HepG2 (cell line): ENCODE measurements at regions not wholly inside any gene's neighbourhood (a gene's known extent, or its start where the extent isn't known, plus 50 kb on each side); places are given as distances from the start of the nearest gene placed in this dataset.

Source experiments
- ATAC-seq: fragments of 200-7000 bp; cut with Tn5 transposase; 3 replicates; pipeline ENCODE4 v1.9.1; 2020; ENCODE audit warnings: mild to moderate bottlenecking, moderate library complexity
- BruUV-seq: library from RNA; stranded (reverse); fragments of 400-500 nt; replicated peaks from 2 replicates; lab custom pipeline; 2021; lab: Mats Ljungman, UMichigan
- CTCF ChIA-PET: fragments of 300-600 bp; formaldehyde crosslinking; extraction: SDS; loops from one replicate; lab custom pipeline; 2021; ENCODE audit warnings: low total read pairs, inconsistent platforms, low intra/inter-chr PET ratio; lab: Yijun Ruan, JAX
- POLR2A ChIA-PET: fragments of 350-600 bp; sonication (Branson Sonifier 250); formaldehyde crosslinking; loops from one replicate; lab custom pipeline; 2020; ENCODE audit warnings: antibody characterized with exemption, inconsistent platforms; lab: Yijun Ruan, JAX
- DNase-seq: peaks from one replicate; pipeline ENCODE4 v3.0.0-alpha.2; 2015; ENCODE audit warnings: low spot score
- FAIRE-seq: peaks from 3 replicates; lab custom pipeline; 2011; peaks lifted over from hg19 to GRCh38; lab: Jason Lieb, UNC
- H2AFZ ChIP-seq: one replicate; pipeline ENCODE4 v1.6.1; 2011; ENCODE audit warnings: low read length, inconsistent platforms
- H3K27ac ChIP-seq: fragments of 300-600 bp; 3 replicates; pipeline ENCODE4 v1.8.0; 2011; ENCODE audit warnings: mixed run types, mild to moderate bottlenecking, mixed read lengths, low read length, inconsistent platforms; ENCODE audit not compliant: insufficient read depth; ENCODE audit errors: extremely low read length
- H3K27me3 ChIP-seq, 2 experiments: fragments of 200-600 bp in 1 of 2; 2 replicates in 1 of 2; 3 replicates in 1 of 2; pipeline versions ENCODE4 v1.6.0 to v1.8.0; 2011; ENCODE audit warnings: low read length in 2 of 2, mild to moderate bottlenecking in 2 of 2, moderate library complexity in 2 of 2, inconsistent platforms in 1 of 2; ENCODE audit not compliant: insufficient read depth in 2 of 2, control insufficient read depth in 1 of 2
- H3K36me3 ChIP-seq, 2 experiments: fragments of 200-600 bp in 1 of 2; replicated peaks in 1 of 2; 2 replicates in 1 of 2; 3 replicates in 1 of 2; pipeline versions ENCODE4 v1.5.1 to v1.8.0; 2011; ENCODE audit warnings: low read length in 2 of 2, inconsistent platforms in 1 of 2; ENCODE audit not compliant: insufficient read depth in 2 of 2, control insufficient read depth in 1 of 2
- H3K4me1 ChIP-seq: 2 replicates; pipeline ENCODE4 v1.5.1; 2012; ENCODE audit warnings: low read length, inconsistent platforms; ENCODE audit not compliant: insufficient read depth
- H3K4me2 ChIP-seq: 2 replicates; pipeline ENCODE4 v1.6.0; 2011; ENCODE audit warnings: low read depth, low read length, inconsistent platforms
- H3K4me3 ChIP-seq, 3 experiments: fragments of 200-600 bp in 1 of 3; sonication (generic), shearing (Covaris generic) in 1 of 3; replicated peaks in 1 of 3; 2 replicates each; pipeline ENCODE4 v1.5.1; 2011 to 2016; ENCODE audit warnings: low read length in 3 of 3, inconsistent platforms in 2 of 3, low read depth in 2 of 3, mild to moderate bottlenecking in 2 of 3, control low read depth in 1 of 3, mixed read lengths in 1 of 3; ENCODE audit not compliant: insufficient read depth in 1 of 3
- H3K79me2 ChIP-seq: one replicate; pipeline ENCODE4 v1.6.1; 2011; ENCODE audit warnings: low read length, inconsistent platforms; ENCODE audit not compliant: insufficient read depth
- H3K9ac ChIP-seq: 2 replicates; pipeline ENCODE4 v1.6.0; 2011; ENCODE audit warnings: mild to moderate bottlenecking, low read depth, low read length, inconsistent platforms; ENCODE audit not compliant: insufficient read depth
- H3K9me3 ChIP-seq: 2 replicates; pipeline ENCODE4 v1.5.1; 2012; ENCODE audit warnings: mild to moderate bottlenecking, low read length
- H4K20me1 ChIP-seq: 2 replicates; pipeline ENCODE4 v1.6.0; 2011; ENCODE audit warnings: inconsistent platforms, mild to moderate bottlenecking, low read length, moderate library complexity; ENCODE audit not compliant: insufficient read depth
- ELF3 ChIP-seq: IDR thresholded peaks from 2 replicates; pipeline ENCODE4 v1.6.1; 2016; ENCODE audit warnings: missing genetic modification reagents, missing compliant biosample characterization
- IRF2 ChIP-seq: IDR thresholded peaks from 2 replicates; pipeline ENCODE4 v1.6.1; 2018; ENCODE audit warnings: missing genetic modification reagents, missing compliant biosample characterization
- MTF2 ChIP-seq: sonication (generic); formaldehyde crosslinking; IDR thresholded peaks from 2 replicates; pipeline ENCODE4 v1.5.0; 2020; ENCODE audit warnings: missing genetic modification reagents, borderline replicate concordance
- SPEN ChIP-seq: sonication (generic); formaldehyde crosslinking; IDR thresholded peaks from 2 replicates; pipeline ENCODE4 v1.5.1; 2020; ENCODE audit warnings: low read depth, mild to moderate bottlenecking, missing genetic modification reagents
- WGBS: methylation state at CpG from one replicate; pipeline ENCODE4 v1.1.6; 2017; ENCODE audit warnings: low lambda C conversion rate; 5-methylcytosine and 5-hydroxymethylcytosine counted together
- in situ Hi-C: cut with HindIII; loops from 2 replicates; pipeline ENCODE4 v1.10.0; 2017; ENCODE audit warnings: low pct_unique_long_range_greater_than_20kb; ENCODE audit not compliant: extremely low pct_ligation_motif_present
- intact Hi-C: fragments of 100-400 bp; cut with micrococcal nuclease; formaldehyde crosslinking; loops from one replicate; pipeline ENCODE4 v1.10.0; 2022; ENCODE audit not compliant: unreplicated experiment
- TF ChIP-seq, protein P1 (sequence below): sonication (generic); formaldehyde crosslinking; conservative IDR thresholded peaks from 2 replicates; pipeline ENCODE4 v1.8.0; 2022; ENCODE audit warnings: low read depth, missing genetic modification reagents
- TF ChIP-seq, protein P2 (sequence below): sonication (generic); formaldehyde crosslinking; IDR thresholded peaks from 2 replicates; pipeline ENCODE4 v1.4.0; 2020; ENCODE audit warnings: missing genetic modification reagents
- TF ChIP-seq, protein P3 (sequence below): sonication (generic); formaldehyde crosslinking; IDR thresholded peaks from 2 replicates; pipeline ENCODE4 v1.5.0; 2020; ENCODE audit warnings: mild to moderate bottlenecking, missing genetic modification reagents
- TF ChIP-seq, protein P4 (sequence below): IDR thresholded peaks from 2 replicates; pipeline ENCODE4 v1.6.1; 2016
- TF ChIP-seq, protein P5 (sequence below): sonication (generic); formaldehyde crosslinking; IDR thresholded peaks from 2 replicates; pipeline ENCODE4 v1.5.0; 2020; ENCODE audit warnings: mild to moderate bottlenecking, low read depth, missing genetic modification reagents, borderline replicate concordance

DNA sequence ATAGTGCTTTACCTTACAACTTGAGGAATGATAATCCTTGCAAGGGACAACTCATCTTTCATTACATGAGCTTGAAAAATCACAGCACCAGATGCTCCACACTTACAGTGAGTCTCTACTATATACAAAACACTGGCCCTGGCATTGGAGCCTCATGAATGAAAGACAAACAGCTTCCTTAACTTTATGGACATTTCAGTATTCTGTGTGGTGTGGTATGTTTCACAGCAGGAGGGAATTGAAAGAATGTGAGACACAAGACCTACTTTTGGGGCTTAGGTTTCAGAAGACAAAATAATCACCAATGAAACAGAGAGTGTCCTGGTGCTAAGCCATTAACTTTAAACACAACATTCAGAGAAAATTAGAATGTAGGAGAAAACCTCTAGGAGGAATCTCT, 1249.6 kb downstream of the XPNPEP1 start (continued):
- TF ChIP-seq, protein P1, sequence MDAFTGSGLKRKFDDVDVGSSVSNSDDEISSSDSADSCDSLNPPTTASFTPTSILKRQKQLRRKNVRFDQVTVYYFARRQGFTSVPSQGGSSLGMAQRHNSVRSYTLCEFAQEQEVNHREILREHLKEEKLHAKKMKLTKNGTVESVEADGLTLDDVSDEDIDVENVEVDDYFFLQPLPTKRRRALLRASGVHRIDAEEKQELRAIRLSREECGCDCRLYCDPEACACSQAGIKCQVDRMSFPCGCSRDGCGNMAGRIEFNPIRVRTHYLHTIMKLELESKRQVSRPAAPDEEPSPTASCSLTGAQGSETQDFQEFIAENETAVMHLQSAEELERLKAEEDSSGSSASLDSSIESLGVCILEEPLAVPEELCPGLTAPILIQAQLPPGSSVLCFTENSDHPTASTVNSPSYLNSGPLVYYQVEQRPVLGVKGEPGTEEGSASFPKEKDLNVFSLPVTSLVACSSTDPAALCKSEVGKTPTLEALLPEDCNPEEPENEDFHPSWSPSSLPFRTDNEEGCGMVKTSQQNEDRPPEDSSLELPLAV = no peak
- TF ChIP-seq ELF3 (CRISPR knock-in tag) (no peak), IRF2 (CRISPR knock-in tag) (no peak)
- TF ChIP-seq, protein P2, sequence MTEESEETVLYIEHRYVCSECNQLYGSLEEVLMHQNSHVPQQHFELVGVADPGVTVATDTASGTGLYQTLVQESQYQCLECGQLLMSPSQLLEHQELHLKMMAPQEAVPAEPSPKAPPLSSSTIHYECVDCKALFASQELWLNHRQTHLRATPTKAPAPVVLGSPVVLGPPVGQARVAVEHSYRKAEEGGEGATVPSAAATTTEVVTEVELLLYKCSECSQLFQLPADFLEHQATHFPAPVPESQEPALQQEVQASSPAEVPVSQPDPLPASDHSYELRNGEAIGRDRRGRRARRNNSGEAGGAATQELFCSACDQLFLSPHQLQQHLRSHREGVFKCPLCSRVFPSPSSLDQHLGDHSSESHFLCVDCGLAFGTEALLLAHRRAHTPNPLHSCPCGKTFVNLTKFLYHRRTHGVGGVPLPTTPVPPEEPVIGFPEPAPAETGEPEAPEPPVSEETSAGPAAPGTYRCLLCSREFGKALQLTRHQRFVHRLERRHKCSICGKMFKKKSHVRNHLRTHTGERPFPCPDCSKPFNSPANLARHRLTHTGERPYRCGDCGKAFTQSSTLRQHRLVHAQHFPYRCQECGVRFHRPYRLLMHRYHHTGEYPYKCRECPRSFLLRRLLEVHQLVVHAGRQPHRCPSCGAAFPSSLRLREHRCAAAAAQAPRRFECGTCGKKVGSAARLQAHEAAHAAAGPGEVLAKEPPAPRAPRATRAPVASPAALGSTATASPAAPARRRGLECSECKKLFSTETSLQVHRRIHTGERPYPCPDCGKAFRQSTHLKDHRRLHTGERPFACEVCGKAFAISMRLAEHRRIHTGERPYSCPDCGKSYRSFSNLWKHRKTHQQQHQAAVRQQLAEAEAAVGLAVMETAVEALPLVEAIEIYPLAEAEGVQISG (CRISPR knock-in tag) = no peak

DNA sequence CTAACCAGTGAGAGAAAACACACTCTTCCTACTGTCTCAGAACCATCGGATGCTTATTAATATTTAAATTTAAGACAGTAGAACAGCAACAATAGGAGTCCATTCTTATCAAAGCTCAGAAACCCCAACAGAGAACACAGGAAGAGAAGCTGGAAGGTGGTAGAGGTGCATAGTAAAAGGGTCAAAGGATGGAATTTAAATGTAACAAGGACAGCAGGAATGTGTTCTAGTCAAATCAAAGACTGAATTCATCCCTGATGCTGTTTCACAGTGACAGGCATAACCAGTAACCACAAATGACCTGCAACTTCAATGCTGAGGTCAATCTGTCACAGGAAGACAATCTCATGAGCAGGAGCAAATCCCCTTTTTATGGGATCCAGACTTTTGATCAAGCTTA, 1259.7 kb downstream of the XPNPEP1 start:
- POLR2A ChIA-PET = no interaction called here
- Histone ChIP-seq H3K4me1 (no peaks in the 10 kb centered on the region), H4K20me1 (no peaks in the 10 kb centered on the region), H3K9ac (no peak overlapping the region), H3K4me2 (no peak overlapping the region), H2AFZ (no peak overlapping the region), H3K27ac (no peak overlapping the region), H3K36me3 (no peaks in the 10 kb centered on the region), H3K4me3 (no peak overlapping the region), H3K79me2 (no peaks in the 10 kb centered on the region), H3K9me3 (peaks cover 21% of the 10 kb centered on the region), H3K27me3 (no peaks in the 10 kb centered on the region)
- intact Hi-C loops (no loop called here), in situ Hi-C loops (no loop called here)
- FAIRE-seq (no peak), DNase-seq (no peak), ATAC-seq (no peak)
- WGBS = 44% methylated on average over 1 of the region's 1 CpG
- CTCF ChIA-PET = no interaction called here
- TF ChIP-seq SPEN (CRISPR knock-in tag) (no peak), MTF2 (CRISPR knock-in tag) (no peak)
- TF ChIP-seq, protein P3, sequence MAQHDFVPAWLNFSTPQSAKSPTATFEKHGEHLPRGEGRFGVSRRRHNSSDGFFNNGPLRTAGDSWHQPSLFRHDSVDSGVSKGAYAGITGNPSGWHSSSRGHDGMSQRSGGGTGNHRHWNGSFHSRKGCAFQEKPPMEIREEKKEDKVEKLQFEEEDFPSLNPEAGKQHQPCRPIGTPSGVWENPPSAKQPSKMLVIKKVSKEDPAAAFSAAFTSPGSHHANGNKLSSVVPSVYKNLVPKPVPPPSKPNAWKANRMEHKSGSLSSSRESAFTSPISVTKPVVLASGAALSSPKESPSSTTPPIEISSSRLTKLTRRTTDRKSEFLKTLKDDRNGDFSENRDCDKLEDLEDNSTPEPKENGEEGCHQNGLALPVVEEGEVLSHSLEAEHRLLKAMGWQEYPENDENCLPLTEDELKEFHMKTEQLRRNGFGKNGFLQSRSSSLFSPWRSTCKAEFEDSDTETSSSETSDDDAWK (CRISPR knock-in tag) = no peak
- TF ChIP-seq, protein P4, sequence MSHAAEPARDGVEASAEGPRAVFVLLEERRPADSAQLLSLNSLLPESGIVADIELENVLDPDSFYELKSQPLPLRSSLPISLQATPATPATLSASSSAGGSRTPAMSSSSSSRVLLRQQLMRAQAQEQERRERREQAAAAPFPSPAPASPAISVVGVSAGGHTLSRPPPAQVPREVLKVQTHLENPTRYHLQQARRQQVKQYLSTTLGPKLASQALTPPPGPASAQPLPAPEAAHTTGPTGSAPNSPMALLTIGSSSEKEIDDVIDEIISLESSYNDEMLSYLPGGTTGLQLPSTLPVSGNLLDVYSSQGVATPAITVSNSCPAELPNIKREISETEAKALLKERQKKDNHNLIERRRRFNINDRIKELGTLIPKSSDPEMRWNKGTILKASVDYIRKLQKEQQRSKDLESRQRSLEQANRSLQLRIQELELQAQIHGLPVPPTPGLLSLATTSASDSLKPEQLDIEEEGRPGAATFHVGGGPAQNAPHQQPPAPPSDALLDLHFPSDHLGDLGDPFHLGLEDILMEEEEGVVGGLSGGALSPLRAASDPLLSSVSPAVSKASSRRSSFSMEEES (CRISPR knock-in tag) = no peak
- TF ChIP-seq, protein P5, sequence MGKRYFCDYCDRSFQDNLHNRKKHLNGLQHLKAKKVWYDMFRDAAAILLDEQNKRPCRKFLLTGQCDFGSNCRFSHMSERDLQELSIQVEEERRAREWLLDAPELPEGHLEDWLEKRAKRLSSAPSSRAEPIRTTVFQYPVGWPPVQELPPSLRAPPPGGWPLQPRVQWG (CRISPR knock-in tag) = no peak
- no TSS peak for BruUV-seq
